Progenitor cell of endocrine pancreas (in vitro differentiated cells): ENCODE measurements at regions not wholly inside any gene's neighbourhood (a gene's known extent, or its start where the extent isn't known, plus 50 kb on each side); places are given as distances from the start of the nearest gene placed in this dataset.

Experiments
- DNase-seq: peaks from one replicate; pipeline ENCODE4 v3.0.0; 2021; ENCODE audit warnings: low spot score; ENCODE audit not compliant: unreplicated experiment
- H3K27ac Mint-ChIP-seq: 2 replicates; pipeline ENCODE4 v1.8.0; 2021; ENCODE audit warnings: mild to moderate bottlenecking, moderate library complexity, mixed read lengths
- H3K27me3 Mint-ChIP-seq: 2 replicates; pipeline ENCODE4 v1.8.0; 2021; ENCODE audit warnings: mixed read lengths
- H3K36me3 Mint-ChIP-seq: 2 replicates; pipeline ENCODE4 v1.8.0; 2022; ENCODE audit warnings: mixed read lengths; ENCODE audit not compliant: insufficient read depth
- H3K4me1 Mint-ChIP-seq: 2 replicates; pipeline ENCODE4 v1.8.0; 2021; ENCODE audit warnings: low read depth, mixed read lengths
- H3K4me3 Mint-ChIP-seq: 2 replicates; pipeline ENCODE4 v1.8.0; 2021; ENCODE audit warnings: low read depth, mild to moderate bottlenecking, moderate library complexity, mixed read lengths
- H3K9me3 Mint-ChIP-seq: 2 replicates; pipeline ENCODE4 v1.8.0; 2021; ENCODE audit warnings: low read depth, mixed read lengths
- CTCF ChIP-seq: fragments of 200-600 bp; sonication (generic); IDR thresholded peaks from one replicate; pipeline ENCODE4 v1.5.0; 2021; ENCODE audit warnings: antibody characterized with exemption, mild to moderate bottlenecking; ENCODE audit not compliant: unreplicated experiment

- Mint-ChIP-seq H3K27ac (no peak overlapping the region), H3K4me1 (peaks cover 13% of the 10 kb centered on the region), H3K36me3 (peaks cover 3% of the 10 kb centered on the region), H3K27me3 (no peaks in the 10 kb centered on the region), H3K9me3 (no peaks in the 10 kb centered on the region), H3K4me3 (no peak overlapping the region)
- no peak for TF ChIP-seq CTCF
- no peak for DNase-seq
Observed at GRCh38 chr4:13262816-13263215, 221.3 kb downstream of the RAB28 start.

- H3K9me3 Mint-ChIP-seq = no peaks in the 10 kb centered on the region
- peaks cover 13% of the 10 kb centered on the region for H3K4me1 Mint-ChIP-seq
- no peak for TF ChIP-seq CTCF
- no peak overlapping the region for H3K4me3 Mint-ChIP-seq
- H3K27ac Mint-ChIP-seq = no peak overlapping the region
- no peak for DNase-seq
- H3K27me3 Mint-ChIP-seq = no peaks in the 10 kb centered on the region
- peaks cover 3% of the 10 kb centered on the region for H3K36me3 Mint-ChIP-seq
Observed at GRCh38 chr4:13261486-13262257, 222.5 kb downstream of the RAB28 start.

GRCh38 chr4:13260513-13260912 lies 223.6 kb downstream of the RAB28 start:
- peaks cover 3% of the 10 kb centered on the region for H3K36me3 Mint-ChIP-seq
- H3K4me3 Mint-ChIP-seq = no peak overlapping the region
- DNase-seq = no peak
- H3K4me1 Mint-ChIP-seq = peaks cover 13% of the 10 kb centered on the region
- no peak overlapping the region for H3K27ac Mint-ChIP-seq
- H3K9me3 Mint-ChIP-seq = no peaks in the 10 kb centered on the region
- H3K27me3 Mint-ChIP-seq = no peaks in the 10 kb centered on the region
- TF ChIP-seq CTCF = no peak

- Mint-ChIP-seq H3K36me3 (peaks cover 7% of the 10 kb centered on the region), H3K27me3 (no peaks in the 10 kb centered on the region), H3K27ac (no peak overlapping the region), H3K9me3 (peaks cover 20% of the 10 kb centered on the region), H3K4me1 (no peaks in the 10 kb centered on the region), H3K4me3 (no peak overlapping the region)
- DNase-seq = no peak
- TF ChIP-seq CTCF = no peak
Observed at GRCh38 chr4:13250263-13250662, 233.9 kb downstream of the RAB28 start.

GRCh38 chr4:13248621-13249298 lies 235.4 kb downstream of the RAB28 start:
- Mint-ChIP-seq H3K4me1 (no peaks in the 10 kb centered on the region), H3K4me3 (no peak overlapping the region), H3K9me3 (peaks cover 20% of the 10 kb centered on the region), H3K36me3 (peaks cover 7% of the 10 kb centered on the region), H3K27me3 (no peaks in the 10 kb centered on the region), H3K27ac (no peak overlapping the region)
- TF ChIP-seq CTCF = peak; percentile 42
- no peak for DNase-seq
